Stimulated activated CD8-positive, alpha-beta memory T cell treated with anti-CD3 and anti-CD28 coated beads, Interleukin-15, amount 100 ng/mL, for 1 hour (primary cell): ENCODE measurements at regions not wholly inside any gene's neighbourhood (a gene's known extent, or its start where the extent isn't known, plus 50 kb on each side); places are given as distances from the start of the nearest gene placed in this dataset.

Source experiments
- DNase-seq: peaks from one replicate; pipeline ENCODE4 v3.0.0-alpha.2; 2020; ENCODE audit warnings: low read depth

GRCh38 chr2:18650221-18650620 is 60.9 kb upstream of the NT5C1B start:
- no peak for DNase-seq

- DNase-seq: no peak
Measured at GRCh38 chr2:18649502-18650135, 60.2 kb upstream of the NT5C1B start.

- no peak for DNase-seq
Measured at GRCh38 chr2:18648161-18648560, 58.8 kb upstream of the NT5C1B start.

- DNase-seq: no peak
Measured at GRCh38 chr2:18647731-18648130, 58.4 kb upstream of the NT5C1B start.

- DNase-seq: no peak
Measured at GRCh38 chr2:18645315-18645714, 55.9 kb upstream of the NT5C1B start.

GRCh38 chr2:18644115-18644462 is 54.7 kb upstream of the NT5C1B start:
- no peak for DNase-seq

- DNase-seq: no peak
Measured at GRCh38 chr2:18643326-18644114, 54.2 kb upstream of the NT5C1B start.

GRCh38 chr2:18641823-18642222 is 52.5 kb upstream of the NT5C1B start:
- no peak for DNase-seq

GRCh38 chr2:18639756-18640453 is 50.5 kb upstream of the NT5C1B start:
- no peak for DNase-seq
